ENCODE measurements at regions not wholly inside any gene's neighbourhood (a gene's known extent, or its start where the extent isn't known, plus 50 kb on each side); places are given as distances from the start of the nearest gene placed in this dataset.

DNA sequence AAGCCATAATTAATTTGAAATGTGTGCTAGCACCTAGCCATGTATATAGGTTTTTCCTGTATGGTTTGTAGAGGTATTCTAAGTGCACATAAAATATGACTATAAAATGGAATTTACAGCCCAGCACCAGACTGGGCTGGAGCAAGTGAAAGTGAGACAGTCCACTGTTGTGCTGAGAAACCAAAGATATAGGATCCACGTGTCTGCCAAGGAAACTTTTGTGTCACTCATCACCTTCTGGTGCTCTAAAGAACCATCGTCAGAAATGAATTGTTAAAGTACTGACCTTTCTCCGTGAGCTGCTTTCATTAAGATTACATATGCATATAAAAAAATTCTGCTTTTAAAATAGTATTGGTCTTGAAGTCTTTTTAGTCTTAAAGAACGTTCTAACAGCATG, 141.0 kb upstream of the ZC3H11B start:
- TF ChIP-seq CTCF (IDR thresholded peaks at IDR 0.05) (no peak), POLR2A (IDR thresholded peaks at IDR 0.05) (no peak)
